Mesothelial cell of epicardium (in vitro differentiated cells): ENCODE measurements at regions not wholly inside any gene's neighbourhood (a gene's known extent, or its start where the extent isn't known, plus 50 kb on each side); places are given as distances from the start of the nearest gene placed in this dataset.

Experiments used
- DNase-seq, 2 experiments: peaks; one replicate each; pipeline ENCODE4 v3.0.0; 2021; ENCODE audit warnings: low spot score in 2 of 2; ENCODE audit not compliant: unreplicated experiment in 2 of 2
- H3K27ac Mint-ChIP-seq: 2 replicates; pipeline ENCODE4 v1.8.0; 2021; ENCODE audit warnings: mixed read lengths
- H3K27me3 Mint-ChIP-seq: 2 replicates; pipeline ENCODE4 v1.8.0; 2021; ENCODE audit warnings: low read depth, mixed read lengths
- H3K36me3 Mint-ChIP-seq: 2 replicates; pipeline ENCODE4 v1.8.0; 2021; ENCODE audit warnings: mixed read lengths
- H3K4me1 Mint-ChIP-seq: 2 replicates; pipeline ENCODE4 v1.8.0; 2021; ENCODE audit warnings: mixed read lengths
- H3K4me3 Mint-ChIP-seq: 2 replicates; pipeline ENCODE4 v1.8.0; 2021; ENCODE audit warnings: mild to moderate bottlenecking, moderate library complexity, mixed read lengths
- H3K9me3 Mint-ChIP-seq: 2 replicates; pipeline ENCODE4 v1.8.0; 2021; ENCODE audit warnings: mixed read lengths
- CTCF ChIP-seq: fragments of 200-600 bp; sonication (generic); IDR thresholded peaks from one replicate; pipeline ENCODE4 v1.5.0; 2021; ENCODE audit warnings: antibody characterized with exemption; ENCODE audit not compliant: unreplicated experiment

- no peak for TF ChIP-seq CTCF
- Mint-ChIP-seq H3K9me3 (no peaks in the 10 kb centered on the region), H3K27ac (no peak overlapping the region)
These were observed 200.5 kb upstream of the MCHR2 start for GRCh38 chr6:100194535-100194934.

GRCh38 chr6:100188754-100189153 lies 194.7 kb upstream of the MCHR2 start:
- no peak for TF ChIP-seq CTCF
- Mint-ChIP-seq H3K36me3 (no peaks in the 10 kb centered on the region), H3K9me3 (no peaks in the 10 kb centered on the region), H3K27ac (no peak overlapping the region), H3K4me1 (no peaks in the 10 kb centered on the region), H3K27me3 (no peaks in the 10 kb centered on the region), H3K4me3 (no peak overlapping the region)
- no peak for DNase-seq

More at GRCh38 chr6:100194535-100194934, 200.5 kb upstream of the MCHR2 start:
- no peaks in the 10 kb centered on the region for H3K27me3 Mint-ChIP-seq
- H3K4me1 Mint-ChIP-seq, result no peaks in the 10 kb centered on the region
- H3K36me3 Mint-ChIP-seq, result no peaks in the 10 kb centered on the region
- no peak overlapping the region for H3K4me3 Mint-ChIP-seq
- no peak for DNase-seq

- H3K9me3 Mint-ChIP-seq, result no peaks in the 10 kb centered on the region
- no peak for TF ChIP-seq CTCF
- H3K36me3 Mint-ChIP-seq, result no peaks in the 10 kb centered on the region
- H3K27me3 Mint-ChIP-seq, result no peaks in the 10 kb centered on the region
- H3K4me3 Mint-ChIP-seq, result no peak overlapping the region
- no peak overlapping the region for H3K27ac Mint-ChIP-seq
- H3K4me1 Mint-ChIP-seq, result no peaks in the 10 kb centered on the region
- DNase-seq, result no peak
These were observed 192.5 kb upstream of the MCHR2 start for GRCh38 chr6:100186552-100186951.

- no peak for TF ChIP-seq CTCF
These were observed 191.6 kb upstream of the MCHR2 start for GRCh38 chr6:100185615-100186014.

GRCh38 chr6:100184473-100184872 lies 190.4 kb upstream of the MCHR2 start:
- H3K4me1 Mint-ChIP-seq, result no peaks in the 10 kb centered on the region
- no peak for DNase-seq
- no peak overlapping the region for H3K27ac Mint-ChIP-seq
- no peak overlapping the region for H3K4me3 Mint-ChIP-seq
- no peaks in the 10 kb centered on the region for H3K9me3 Mint-ChIP-seq
- TF ChIP-seq CTCF, result no peak
- H3K36me3 Mint-ChIP-seq, result no peaks in the 10 kb centered on the region
- no peaks in the 10 kb centered on the region for H3K27me3 Mint-ChIP-seq

More at GRCh38 chr6:100185615-100186014, 191.6 kb upstream of the MCHR2 start:
- no peaks in the 10 kb centered on the region for H3K27me3 Mint-ChIP-seq
- H3K4me1 Mint-ChIP-seq, result no peaks in the 10 kb centered on the region
- no peak for DNase-seq
- H3K27ac Mint-ChIP-seq, result no peak overlapping the region
- H3K4me3 Mint-ChIP-seq, result no peak overlapping the region
- H3K36me3 Mint-ChIP-seq, result no peaks in the 10 kb centered on the region
- no peaks in the 10 kb centered on the region for H3K9me3 Mint-ChIP-seq

- H3K4me3 Mint-ChIP-seq, result no peak overlapping the region
- no peaks in the 10 kb centered on the region for H3K9me3 Mint-ChIP-seq
- DNase-seq, result no peak
- H3K27me3 Mint-ChIP-seq, result no peaks in the 10 kb centered on the region
- H3K27ac Mint-ChIP-seq, result no peak overlapping the region
- peaks cover 8% of the 10 kb centered on the region for H3K4me1 Mint-ChIP-seq
- no peaks in the 10 kb centered on the region for H3K36me3 Mint-ChIP-seq
- no peak for TF ChIP-seq CTCF
These were observed 188.3 kb upstream of the MCHR2 start for GRCh38 chr6:100182313-100182712.
